ENCODE measurements at regions not wholly inside any gene's neighbourhood (a gene's known extent, or its start where the extent isn't known, plus 50 kb on each side); places are given as distances from the start of the nearest gene placed in this dataset.

DNA sequence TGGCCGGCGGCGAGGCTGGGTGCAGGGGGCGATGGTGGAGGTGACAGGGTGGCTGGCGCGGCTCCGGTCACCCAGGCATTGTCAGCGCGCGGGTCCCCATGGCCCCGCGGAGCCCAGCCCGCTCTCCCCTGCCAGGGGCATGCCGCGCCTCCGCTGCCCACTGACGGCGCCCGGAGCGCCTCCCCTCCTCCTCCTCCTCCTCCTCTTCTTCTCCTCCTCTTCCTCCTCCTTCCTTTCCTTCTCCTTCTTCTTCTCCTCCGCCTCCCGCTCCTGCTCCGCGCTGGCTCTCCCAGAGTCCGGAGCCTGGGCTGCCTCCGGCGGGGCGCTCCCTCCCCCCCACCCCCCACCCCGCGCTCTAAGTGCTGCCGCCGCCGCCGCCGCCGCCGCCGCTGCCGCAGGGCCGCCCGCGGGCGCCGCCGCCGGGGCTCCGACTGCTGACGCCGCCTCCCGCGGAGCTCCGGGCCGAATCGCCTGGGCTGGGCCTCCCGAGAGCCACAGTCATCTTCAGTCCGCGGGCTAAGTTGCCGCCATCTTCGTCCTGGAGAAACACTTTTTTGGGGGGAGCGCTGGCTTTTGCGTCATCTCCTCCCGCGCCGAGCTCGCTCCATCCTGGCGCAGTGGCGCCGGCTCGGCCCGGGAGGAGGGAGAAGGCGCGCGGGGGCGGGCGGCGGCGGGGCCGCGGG lies 348.3 kb downstream of the LIG4 start:
- DNase-seq (ENCODE audit: insufficient read length, low spot score) (no peak), FAIRE-seq (no peak)

- DNase-seq (ENCODE audit: insufficient read length, low spot score): no peak
- no peak for FAIRE-seq
Measured at GRCh38 chr13:107866032-107866940, 349.1 kb downstream of the LIG4 start.

- no peak for DNase-seq (ENCODE audit: insufficient read length, low spot score)
- FAIRE-seq: no peak
Measured at GRCh38 chr13:107865643-107866031, 349.7 kb downstream of the LIG4 start.

DNA sequence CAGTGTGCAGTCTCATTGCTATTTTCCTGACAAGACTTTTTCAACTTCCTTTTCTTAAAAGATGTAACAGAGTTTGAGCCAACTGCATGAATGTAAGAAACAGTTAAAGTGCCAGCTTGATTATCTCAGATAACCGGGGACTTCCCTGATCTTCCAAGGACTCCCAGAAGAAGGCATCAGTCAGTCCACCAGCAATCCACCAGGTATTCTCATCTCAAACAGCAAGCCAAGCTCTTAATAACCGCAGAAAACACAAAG lies 350.1 kb downstream of the LIG4 start:
- FAIRE-seq: no peak
- DNase-seq (ENCODE audit: insufficient read length, low spot score): no peak

- no peak for FAIRE-seq
Measured at GRCh38 chr13:107864543-107865317, 350.6 kb downstream of the LIG4 start.

DNA sequence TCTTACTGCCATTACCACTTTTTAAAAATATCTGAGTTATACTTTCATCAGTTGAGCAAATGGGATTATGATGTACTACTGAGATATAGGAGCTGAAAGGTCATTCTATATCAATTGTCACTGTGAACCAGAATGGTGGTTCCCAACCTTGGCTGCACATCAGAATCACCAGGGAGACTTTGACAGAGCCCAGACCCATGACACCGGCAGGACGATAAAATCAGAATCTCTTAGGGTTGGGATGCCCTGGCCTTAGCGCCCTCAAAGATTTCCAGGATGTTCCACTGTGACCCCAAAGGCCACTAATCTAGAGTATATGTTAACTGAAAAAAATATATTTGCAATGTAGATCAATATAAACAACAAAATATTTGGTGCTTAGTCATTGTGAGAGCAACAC lies 355.1 kb downstream of the LIG4 start:
- FAIRE-seq (no peak), DNase-seq (ENCODE audit: insufficient read length, low spot score) (no peak)

More at GRCh38 chr13:107864543-107865317, 350.6 kb downstream of the LIG4 start:
- DNase-seq (ENCODE audit: insufficient read length, low spot score): no peak

DNA sequence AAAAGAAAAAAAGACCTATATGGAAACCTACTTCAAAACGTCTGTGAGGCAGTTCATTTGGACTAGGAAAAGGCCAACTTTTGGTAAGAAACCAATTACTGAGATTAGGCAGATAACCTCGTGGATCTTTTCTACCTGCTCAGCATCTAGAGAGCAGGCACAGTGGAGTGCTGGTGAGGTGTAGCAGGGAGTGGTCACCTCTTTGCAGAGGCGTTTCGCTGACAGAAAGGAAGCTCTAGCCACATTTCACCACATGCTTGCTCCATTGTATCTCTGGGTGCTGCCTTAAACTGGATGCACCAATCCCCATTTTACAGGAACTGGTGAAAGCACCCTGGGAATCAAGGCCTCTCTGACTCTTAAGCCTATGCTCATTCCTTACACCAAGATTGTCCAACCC lies 360.5 kb downstream of the LIG4 start:
- no peak for FAIRE-seq

DNA sequence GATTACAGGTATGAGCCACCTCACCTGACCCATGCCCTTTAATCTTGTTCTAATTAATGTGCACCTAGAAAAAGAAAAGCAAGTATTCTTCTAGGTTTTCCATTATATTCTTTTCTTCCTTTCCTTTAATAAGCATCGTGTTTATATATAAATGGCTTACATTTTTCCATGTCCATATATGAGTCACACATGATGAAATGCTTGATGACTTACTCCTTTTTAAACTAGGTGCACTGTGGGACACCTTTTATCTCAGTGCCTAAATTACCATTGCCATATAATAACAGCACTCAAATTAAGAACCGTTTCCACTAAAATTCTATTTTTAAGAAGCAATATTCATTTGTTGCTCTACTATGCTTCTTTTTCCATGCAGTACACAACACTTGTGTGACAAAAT lies 363.3 kb downstream of the LIG4 start:
- no peak for FAIRE-seq
- DNase-seq (ENCODE audit: insufficient read length, low spot score): no peak

More for the DNA sequence above, 360.5 kb downstream of the LIG4 start:
- DNase-seq (ENCODE audit: insufficient read length, low spot score): no peak

- FAIRE-seq (no peak), DNase-seq (ENCODE audit: insufficient read length, low spot score) (no peak)
Measured at GRCh38 chr13:107851670-107852069, 363.7 kb downstream of the LIG4 start.

GRCh38 chr13:107847406-107847805 lies 367.9 kb downstream of the LIG4 start:
- DNase-seq (ENCODE audit: insufficient read length, low spot score): no peak
- FAIRE-seq: no peak

GRCh38 chr13:107846642-107847041 lies 368.7 kb downstream of the LIG4 start:
- DNase-seq (ENCODE audit: insufficient read length, low spot score) (no peak), FAIRE-seq (no peak)

DNA sequence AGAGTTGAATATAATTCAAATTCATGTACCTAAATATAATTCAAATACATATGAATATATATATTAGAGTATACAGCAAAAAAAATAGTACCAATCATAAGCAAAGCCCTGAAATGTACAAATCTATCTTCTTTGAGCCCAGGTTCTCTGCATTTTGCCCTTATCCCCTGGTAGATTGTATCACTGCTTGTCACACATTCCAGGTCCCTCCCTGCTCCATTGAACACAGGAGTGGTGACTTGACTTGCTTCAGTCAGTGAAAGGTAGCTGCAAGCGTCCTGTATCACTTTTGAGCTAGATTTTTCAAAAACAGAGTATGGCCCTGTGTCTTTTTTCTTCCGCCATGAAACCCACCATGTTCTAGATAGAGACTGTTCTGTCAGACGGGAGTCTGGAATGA lies 369.4 kb downstream of the LIG4 start:
- FAIRE-seq (no peak), DNase-seq (ENCODE audit: insufficient read length, low spot score) (no peak)

GRCh38 chr13:107843681-107844080 lies 371.7 kb downstream of the LIG4 start:
- FAIRE-seq: no peak
- no peak for DNase-seq (ENCODE audit: insufficient read length, low spot score)

- FAIRE-seq (no peak), DNase-seq (ENCODE audit: insufficient read length, low spot score) (no peak)
Measured at GRCh38 chr13:107843281-107843680, 372.1 kb downstream of the LIG4 start.

DNA sequence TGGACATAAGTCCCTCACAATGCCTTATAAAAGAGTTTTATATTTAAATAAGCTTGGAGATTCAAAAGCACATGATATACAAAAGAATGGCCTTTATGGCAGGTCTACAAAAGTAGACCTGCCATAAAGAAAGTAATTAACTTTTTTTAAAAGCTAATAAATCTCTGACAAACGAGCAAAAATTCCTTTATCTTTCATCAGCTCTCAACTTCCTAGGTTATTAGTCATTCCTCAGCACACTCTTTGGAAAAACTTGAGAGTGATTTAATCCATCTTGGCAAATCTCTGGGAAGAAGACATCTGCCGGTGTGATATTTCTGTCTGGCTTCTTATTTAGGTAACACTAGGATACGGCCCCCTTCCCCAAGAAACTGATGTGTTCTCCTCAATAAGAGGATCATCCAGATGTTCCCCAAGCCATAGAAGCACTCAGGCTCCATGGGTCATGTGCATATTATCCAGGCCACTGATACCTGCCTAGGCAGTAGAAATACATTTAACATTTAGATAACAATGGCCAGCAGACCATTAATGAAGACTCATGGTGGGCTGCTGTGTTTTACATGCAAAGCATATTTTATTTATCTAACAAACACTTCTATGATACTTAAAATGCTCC lies 372.7 kb downstream of the LIG4 start:
- DNase-seq (ENCODE audit: insufficient read length, low spot score): no peak

DNA sequence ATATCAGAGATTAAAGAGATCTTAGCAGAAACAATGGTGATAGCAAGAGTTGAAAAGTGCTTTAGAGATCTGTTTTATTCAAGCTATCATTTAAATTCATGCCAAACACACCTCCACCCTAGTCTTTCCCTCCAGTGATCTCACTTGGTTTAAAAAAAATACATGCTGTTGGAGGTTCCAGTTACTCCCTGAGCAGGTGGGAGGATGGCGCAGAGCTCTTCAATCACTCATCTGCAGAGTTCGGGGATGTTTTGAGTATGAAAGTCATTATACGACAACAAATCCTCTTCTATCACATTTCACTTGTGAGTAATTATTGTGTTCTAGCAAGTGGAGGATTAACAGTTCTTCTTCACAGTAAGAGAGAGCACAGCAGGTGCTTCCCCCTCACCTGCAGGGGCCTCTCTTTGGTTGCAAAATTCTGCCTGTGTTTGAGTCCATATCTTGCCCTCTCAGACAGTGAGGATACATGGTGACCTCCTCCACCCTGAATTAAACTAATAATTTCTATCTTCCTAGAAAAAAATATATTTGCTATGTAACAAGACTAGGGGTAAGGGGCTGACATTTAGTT lies 376.7 kb downstream of the LIG4 start:
- no peak for DNase-seq (ENCODE audit: insufficient read length, low spot score)

More for the DNA sequence above, 372.7 kb downstream of the LIG4 start:
- FAIRE-seq: no peak

DNA sequence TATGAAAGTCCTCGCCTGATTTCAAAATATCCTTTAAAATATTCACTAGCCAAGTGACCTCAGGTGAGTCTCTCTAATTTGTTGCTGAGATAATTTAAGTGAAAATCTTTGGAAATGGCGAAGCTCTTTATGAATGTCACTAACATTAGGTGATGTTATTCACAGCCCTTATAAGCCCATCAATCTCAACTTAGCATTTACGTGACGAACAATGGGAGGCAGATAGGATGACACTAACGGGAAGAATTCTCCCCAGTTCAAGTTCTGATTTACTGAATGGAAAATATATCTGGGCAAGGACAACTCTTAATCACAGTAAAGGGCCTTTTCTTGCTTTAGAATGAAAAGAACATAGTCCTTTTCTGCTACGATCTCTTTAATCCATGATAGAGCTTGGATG lies 378.7 kb downstream of the LIG4 start:
- DNase-seq (ENCODE audit: insufficient read length, low spot score) (no peak), FAIRE-seq (no peak)

More for the DNA sequence above, 376.7 kb downstream of the LIG4 start:
- FAIRE-seq: no peak

DNA sequence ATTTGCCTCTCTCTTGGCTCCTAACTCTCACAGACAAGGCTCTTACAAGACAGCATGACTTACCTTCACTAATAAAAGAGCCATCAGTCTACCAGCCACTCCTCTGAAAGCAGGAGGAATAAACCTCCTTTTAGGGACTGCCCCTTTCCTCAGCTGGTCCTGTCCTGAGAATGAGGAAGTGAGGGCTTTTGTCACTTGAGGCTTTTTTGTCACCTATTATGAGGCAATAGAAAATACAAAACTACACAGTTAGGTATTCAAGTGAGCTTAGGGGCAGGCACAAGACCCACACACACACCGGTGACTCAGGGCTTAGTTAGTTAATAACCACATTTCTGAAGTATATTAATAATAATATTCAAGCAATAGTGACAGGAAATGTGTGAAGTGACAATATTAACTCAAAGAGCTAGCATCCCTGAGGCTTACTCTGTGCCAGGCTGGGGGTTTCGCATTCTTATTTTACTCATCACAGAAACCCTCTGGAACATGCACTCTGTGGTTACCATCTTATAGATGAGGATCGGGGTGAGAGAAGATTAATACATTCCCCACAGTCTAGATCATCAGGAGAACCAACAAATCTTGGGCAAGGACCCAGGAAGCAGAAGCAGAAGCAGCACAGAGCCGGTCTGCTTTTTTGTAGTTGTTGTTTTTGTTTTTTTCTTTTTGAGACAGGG lies 379.9 kb downstream of the LIG4 start:
- no peak for DNase-seq (ENCODE audit: insufficient read length, low spot score)
- FAIRE-seq: no peak

DNA sequence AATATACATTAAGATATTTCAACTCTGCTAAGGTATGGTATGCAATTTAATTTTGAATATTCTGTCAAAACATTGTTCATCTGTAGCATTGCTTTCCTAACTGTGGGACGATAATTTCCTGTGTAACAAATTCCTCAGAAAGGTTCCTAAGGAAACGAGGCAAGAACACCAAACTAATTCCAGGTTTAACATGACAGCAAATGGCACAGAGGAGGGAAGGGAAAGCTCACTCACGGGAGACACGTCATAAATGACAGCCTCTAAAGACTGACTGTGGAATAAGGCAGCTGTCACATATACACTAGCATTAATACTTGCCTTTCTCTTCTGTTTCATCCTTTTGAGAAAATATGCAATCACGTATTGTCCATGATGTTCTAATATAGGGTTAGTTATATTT lies 380.6 kb downstream of the LIG4 start:
- FAIRE-seq (no peak), DNase-seq (ENCODE audit: insufficient read length, low spot score) (no peak)

DNA sequence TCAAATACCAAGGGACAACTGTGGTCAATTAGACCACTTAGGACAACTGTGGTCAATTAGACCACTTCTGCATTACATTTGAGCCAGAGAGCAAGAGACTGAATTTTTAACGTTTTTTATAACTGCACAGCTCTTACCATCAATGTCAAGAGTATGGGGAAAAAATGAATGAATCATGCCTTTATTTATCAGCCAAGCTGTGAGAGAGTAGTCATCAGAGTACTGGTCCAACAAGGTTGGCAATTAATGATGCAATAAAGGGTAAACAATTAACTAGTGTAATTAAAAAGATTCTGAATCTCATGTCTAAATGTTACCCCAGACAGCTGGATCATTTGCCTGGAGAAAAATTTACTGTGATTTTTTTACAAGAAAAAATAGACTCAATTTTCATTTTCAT lies 381.1 kb downstream of the LIG4 start:
- DNase-seq (ENCODE audit: insufficient read length, low spot score) (no peak), FAIRE-seq (no peak)

Measured in GM19239 (cell line).